ENCODE measurements at regions not wholly inside any gene's neighbourhood (a gene's known extent, or its start where the extent isn't known, plus 50 kb on each side); places are given as distances from the start of the nearest gene placed in this dataset.
A peak's percentile ranks its signal among the peaks of the same experiment; 100 is the strongest.
"Not testable (repeated sequence)": the region's sequence is repeated elsewhere in the genome, so short reads cannot be mapped to it uniquely, and the experiment has no call there.

- Mint-ChIP-seq H3K9me3 (no peaks in the 10 kb centered on the region), H3K27ac (no peak overlapping the region), H3K4me1 (ENCODE audit: low read depth in 2 of 2) (no peaks in the 10 kb centered on the region), H3K27me3 (peaks cover 2 to 6% of the 10 kb centered on the region in 2 donors), H3K36me3 (no peaks in the 10 kb centered on the region), H3K4me3 (no peak overlapping the region)
- ATAC-seq (no peak), DNase-seq (ENCODE audit: low spot score) (no peak)
Observed at GRCh38 chr6:150689900-150690590, 90.4 kb downstream of the PLEKHG1 start.

DNA sequence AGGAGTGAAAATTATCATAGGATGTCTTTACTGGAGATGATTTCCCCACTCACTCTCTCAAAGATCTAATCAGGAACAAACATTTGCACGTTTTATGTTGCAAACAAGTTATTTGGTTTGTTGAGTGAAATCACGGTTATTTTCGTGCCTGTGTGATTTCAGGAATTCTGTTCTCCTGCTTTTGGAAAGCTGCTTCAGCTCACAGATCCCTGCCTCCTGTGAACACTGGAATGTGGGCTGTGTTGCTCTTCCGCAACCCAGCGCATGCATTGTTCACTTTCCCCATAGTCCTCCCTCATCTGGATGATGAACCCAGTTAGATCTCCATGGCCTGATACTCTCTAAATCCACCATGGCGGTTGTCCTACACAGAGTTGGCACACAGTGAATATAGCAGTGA is 91.0 kb downstream of the PLEKHG1 start:
- H3K9me3 Mint-ChIP-seq, result no peaks in the 10 kb centered on the region
- no peak for DNase-seq (ENCODE audit: low spot score)
- no peak overlapping the region for H3K27ac Mint-ChIP-seq
- H3K4me3 Mint-ChIP-seq, result no peak overlapping the region
- peaks cover 2 to 9% of the 10 kb centered on the region in 2 donors for H3K27me3 Mint-ChIP-seq
- ATAC-seq, result no peak
- H3K36me3 Mint-ChIP-seq, result no peaks in the 10 kb centered on the region
- H3K4me1 Mint-ChIP-seq (ENCODE audit: low read depth in 2 of 2), result no peaks in the 10 kb centered on the region

DNA sequence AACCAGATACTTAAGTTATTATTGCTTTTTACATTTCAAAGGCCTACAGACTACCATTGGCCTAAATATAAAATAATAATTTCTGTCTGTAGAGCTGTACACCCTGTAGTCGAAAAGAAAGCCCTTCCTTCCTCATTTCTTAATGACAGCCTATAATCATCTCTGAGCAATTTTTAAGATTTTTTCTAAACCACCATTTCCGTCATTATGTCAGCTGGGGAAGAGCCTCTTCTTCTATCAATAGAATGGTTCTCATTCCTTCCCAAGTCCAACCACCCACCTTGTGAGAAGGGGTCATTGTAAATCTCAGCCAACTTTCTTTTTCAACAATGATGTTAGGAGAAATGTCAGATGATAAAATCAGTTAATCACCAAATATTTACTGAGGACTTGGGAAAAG is 91.8 kb downstream of the PLEKHG1 start:
- no peaks in the 10 kb centered on the region for H3K36me3 Mint-ChIP-seq
- no peak overlapping the region for H3K4me3 Mint-ChIP-seq
- H3K9me3 Mint-ChIP-seq, result no peaks in the 10 kb centered on the region
- H3K4me1 Mint-ChIP-seq (ENCODE audit: low read depth in 2 of 2), result no peaks in the 10 kb centered on the region
- ATAC-seq (no peak), DNase-seq (ENCODE audit: low spot score) (no peak)
- peaks cover 2 to 10% of the 10 kb centered on the region in 2 donors for H3K27me3 Mint-ChIP-seq
- no peak overlapping the region for H3K27ac Mint-ChIP-seq

DNA sequence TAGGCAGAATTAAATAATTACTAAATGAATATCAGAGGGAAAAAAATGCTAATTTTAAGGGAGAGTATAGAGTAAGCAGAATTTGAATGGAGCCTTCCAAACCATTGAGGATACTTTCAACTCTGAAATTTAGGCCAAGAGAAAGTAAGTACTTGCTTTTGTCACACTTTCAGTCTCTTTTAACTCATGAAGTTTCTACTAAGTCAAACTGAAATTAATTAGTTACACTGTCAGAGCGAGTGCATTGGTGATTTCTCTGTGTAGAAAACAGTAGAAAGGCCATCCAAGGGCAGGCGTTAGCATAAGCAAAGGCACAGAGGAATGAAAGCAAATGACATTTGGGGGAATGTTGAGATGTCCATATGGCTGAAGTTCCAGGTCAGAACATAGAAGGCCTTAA is 92.9 kb downstream of the PLEKHG1 start:
- H3K4me1 Mint-ChIP-seq (ENCODE audit: low read depth in 2 of 2), result no peaks in the 10 kb centered on the region
- H3K27me3 Mint-ChIP-seq, result peaks cover 7 to 10% of the 10 kb centered on the region in 2 donors
- H3K36me3 Mint-ChIP-seq, result no peaks in the 10 kb centered on the region
- no peak overlapping the region for H3K27ac Mint-ChIP-seq
- H3K9me3 Mint-ChIP-seq, result no peaks in the 10 kb centered on the region
- H3K4me3 Mint-ChIP-seq, result no peak overlapping the region
- no peak for DNase-seq (ENCODE audit: low spot score)
- ATAC-seq, result no peak

DNA sequence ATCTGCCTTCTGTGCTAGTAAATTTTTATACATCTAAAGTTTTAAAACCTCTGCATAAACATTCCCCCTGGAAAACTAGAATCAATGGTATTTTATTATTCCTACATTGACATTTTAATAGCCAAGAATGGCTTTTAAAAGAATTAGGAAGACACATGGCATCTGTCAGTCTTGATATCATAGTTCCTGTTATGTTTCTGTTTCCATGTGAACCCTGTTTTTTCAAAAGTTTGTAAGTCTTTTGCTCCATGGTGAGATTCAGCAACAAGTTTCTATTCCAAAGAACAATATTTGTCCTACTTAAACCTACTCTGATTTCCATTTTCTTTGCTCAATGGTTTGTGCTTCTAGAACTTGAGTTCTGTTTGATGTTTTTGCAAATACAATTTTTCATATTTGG is 95.2 kb downstream of the PLEKHG1 start:
- ATAC-seq (no peak), DNase-seq (ENCODE audit: low spot score) (no peak)
- Mint-ChIP-seq H3K27me3 (peaks cover 7 to 10% of the 10 kb centered on the region in 2 donors), H3K36me3 (no peaks in the 10 kb centered on the region), H3K9me3 (no peaks in the 10 kb centered on the region), H3K27ac (no peak overlapping the region), H3K4me1 (ENCODE audit: low read depth in 2 of 2) (no peaks in the 10 kb centered on the region), H3K4me3 (no peak overlapping the region)

- H3K27ac Mint-ChIP-seq, result no peak overlapping the region
- peaks cover 7 to 10% of the 10 kb centered on the region in 2 donors for H3K27me3 Mint-ChIP-seq
- DNase-seq (ENCODE audit: low spot score) (no peak), ATAC-seq (no peak)
- no peaks in the 10 kb centered on the region for H3K9me3 Mint-ChIP-seq
- no peak overlapping the region for H3K4me3 Mint-ChIP-seq
- no peaks in the 10 kb centered on the region for H3K36me3 Mint-ChIP-seq
- H3K4me1 Mint-ChIP-seq (ENCODE audit: low read depth in 2 of 2), result no peaks in the 10 kb centered on the region
Observed at GRCh38 chr6:150695652-150696051, 96.0 kb downstream of the PLEKHG1 start.

- no peaks in the 10 kb centered on the region for H3K36me3 Mint-ChIP-seq
- no peak overlapping the region for H3K4me3 Mint-ChIP-seq
- DNase-seq (ENCODE audit: low spot score), result no peak
- no peaks in the 10 kb centered on the region for H3K4me1 Mint-ChIP-seq (ENCODE audit: low read depth in 2 of 2)
- no peak for ATAC-seq
- no peak overlapping the region for H3K27ac Mint-ChIP-seq
- peaks cover 7 to 10% of the 10 kb centered on the region in 2 donors for H3K27me3 Mint-ChIP-seq
- H3K9me3 Mint-ChIP-seq, result no peaks in the 10 kb centered on the region
Observed at GRCh38 chr6:150696190-150696589, 96.5 kb downstream of the PLEKHG1 start.

DNA sequence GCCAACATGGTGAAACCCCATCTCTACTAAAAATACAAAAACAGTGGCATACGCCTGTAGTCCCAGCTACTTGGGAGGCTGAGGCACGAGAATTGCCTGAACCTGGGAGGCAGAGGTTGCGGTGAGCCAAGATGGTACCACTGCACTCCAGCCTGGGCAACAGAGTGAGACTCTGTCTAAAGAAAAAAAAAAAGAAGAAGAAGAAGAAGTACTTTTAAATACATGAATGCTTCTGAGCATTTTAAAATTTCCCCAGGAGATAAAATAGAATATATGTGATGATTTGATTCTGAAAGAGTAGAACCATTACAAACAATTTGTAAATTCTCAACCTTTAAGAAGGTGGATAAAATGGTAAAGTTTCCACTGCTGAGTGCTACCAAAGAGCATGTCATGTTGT is 97.2 kb downstream of the PLEKHG1 start:
- H3K36me3 Mint-ChIP-seq; H3K9me3 Mint-ChIP-seq; H3K27ac Mint-ChIP-seq; H3K4me1 Mint-ChIP-seq (ENCODE audit: low read depth in 2 of 2); H3K4me3 Mint-ChIP-seq; DNase-seq (ENCODE audit: low spot score); ATAC-seq: not testable (repeated sequence)
- H3K27me3 Mint-ChIP-seq, result peaks cover 7 to 10% of the 10 kb centered on the region in 2 donors

DNA sequence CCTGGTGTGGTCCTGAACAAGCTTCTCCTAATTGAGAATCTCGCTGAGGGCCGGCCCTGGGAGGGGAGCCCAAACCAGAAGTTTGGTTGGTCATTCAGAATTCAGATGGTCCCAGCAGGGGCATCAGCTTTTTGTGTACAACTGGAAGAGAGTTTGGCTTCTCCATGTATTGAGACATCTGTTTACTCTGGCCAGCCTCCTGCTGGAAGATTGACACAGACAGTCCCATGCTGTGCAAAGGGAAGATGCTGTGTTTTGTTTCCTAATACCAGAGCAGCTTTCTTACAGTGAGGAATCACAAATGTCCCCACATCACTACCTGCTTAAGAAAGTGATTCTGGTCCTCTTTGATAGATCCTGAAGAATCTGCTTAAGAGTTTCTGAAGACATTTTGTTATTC is 97.8 kb downstream of the PLEKHG1 start:
- H3K27me3 Mint-ChIP-seq, result peaks cover 7 to 10% of the 10 kb centered on the region in 2 donors
- DNase-seq (ENCODE audit: low spot score) (no peak), ATAC-seq (peak in 1 of 2 donors; percentile 24)
- no peak overlapping the region for H3K27ac Mint-ChIP-seq
- H3K4me1 Mint-ChIP-seq (ENCODE audit: low read depth in 2 of 2), result no peaks in the 10 kb centered on the region
- H3K9me3 Mint-ChIP-seq, result no peaks in the 10 kb centered on the region
- no peaks in the 10 kb centered on the region for H3K36me3 Mint-ChIP-seq
- H3K4me3 Mint-ChIP-seq, result no peak overlapping the region

DNA sequence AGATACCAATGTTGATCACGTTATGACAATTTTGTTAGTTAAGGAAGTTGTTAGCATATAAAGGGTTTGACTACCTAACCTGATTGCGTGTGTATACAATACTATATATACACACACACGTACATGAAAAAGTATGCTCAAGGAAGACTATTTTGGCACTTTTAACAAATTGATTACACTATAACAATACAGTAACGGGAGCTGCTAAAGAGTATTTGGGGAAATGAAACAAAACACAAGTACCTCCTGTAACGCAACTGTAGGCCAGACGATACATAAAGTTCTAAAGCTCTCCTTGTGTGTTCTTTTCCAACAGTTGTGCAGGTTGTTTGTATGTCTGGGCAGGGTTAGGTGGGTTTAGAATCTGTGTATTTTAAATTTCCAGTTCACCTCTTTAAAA is 98.7 kb downstream of the PLEKHG1 start:
- peaks cover 0 to 3% of the 10 kb centered on the region in 2 donors for H3K4me1 Mint-ChIP-seq (ENCODE audit: low read depth in 2 of 2)
- no peaks in the 10 kb centered on the region for H3K36me3 Mint-ChIP-seq
- DNase-seq (ENCODE audit: low spot score), result no peak
- ATAC-seq, result no peak
- no peak overlapping the region for H3K27ac Mint-ChIP-seq
- H3K4me3 Mint-ChIP-seq, result no peak overlapping the region
- H3K9me3 Mint-ChIP-seq, result no peaks in the 10 kb centered on the region
- H3K27me3 Mint-ChIP-seq, result peaks cover 10% of the 10 kb centered on the region in 2 donors

- H3K27ac Mint-ChIP-seq, result no peak overlapping the region
- no peak overlapping the region for H3K4me3 Mint-ChIP-seq
- peaks cover 0 to 8% of the 10 kb centered on the region in 2 donors for H3K27me3 Mint-ChIP-seq
- no peak for ATAC-seq
- H3K36me3 Mint-ChIP-seq, result no peaks in the 10 kb centered on the region
- no peaks in the 10 kb centered on the region for H3K9me3 Mint-ChIP-seq
- no peak for DNase-seq (ENCODE audit: low spot score)
- peaks cover 0 to 3% of the 10 kb centered on the region in 2 donors for H3K4me1 Mint-ChIP-seq (ENCODE audit: low read depth in 2 of 2)
Observed at GRCh38 chr6:150702675-150703074, 103.0 kb downstream of the PLEKHG1 start.

- Mint-ChIP-seq H3K4me3 (no peak overlapping the region), H3K36me3 (no peaks in the 10 kb centered on the region), H3K27me3 (peaks cover 0 to 15% of the 10 kb centered on the region in 2 donors), H3K9me3 (no peaks in the 10 kb centered on the region), H3K27ac (no peak overlapping the region), H3K4me1 (ENCODE audit: low read depth in 2 of 2) (peaks cover 0 to 3% of the 10 kb centered on the region in 2 donors)
- DNase-seq (ENCODE audit: low spot score), result no peak
- peak in 1 of 2 donors; percentile 5 for ATAC-seq
Observed at GRCh38 chr6:150704447-150705192, 104.9 kb downstream of the PLEKHG1 start.

DNA sequence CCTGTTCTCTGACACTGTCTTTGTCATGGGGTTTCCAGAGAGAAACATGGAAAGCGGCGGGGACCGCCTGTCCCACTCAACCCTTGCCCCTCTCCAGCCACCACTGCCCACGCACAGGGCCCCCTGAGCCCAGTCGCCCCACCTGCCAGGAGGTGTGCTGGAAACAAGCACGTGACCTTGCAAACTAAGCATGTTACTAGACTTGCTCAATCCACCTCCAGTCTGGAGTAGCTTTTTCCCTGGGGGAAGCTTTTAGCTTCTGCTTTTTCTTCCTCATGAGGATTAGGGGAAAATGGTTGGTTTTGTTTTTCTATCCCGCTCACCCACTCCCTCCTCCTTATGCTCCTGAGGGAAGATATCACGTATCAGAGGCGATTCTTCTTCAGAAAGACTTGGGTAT is 105.7 kb downstream of the PLEKHG1 start:
- DNase-seq (ENCODE audit: low spot score) (no peak), ATAC-seq (no peak)
- Mint-ChIP-seq H3K36me3 (no peaks in the 10 kb centered on the region), H3K9me3 (no peaks in the 10 kb centered on the region), H3K4me3 (no peak overlapping the region), H3K27me3 (peaks cover 0 to 15% of the 10 kb centered on the region in 2 donors), H3K27ac (no peak overlapping the region), H3K4me1 (ENCODE audit: low read depth in 2 of 2) (peaks cover 0 to 3% of the 10 kb centered on the region in 2 donors)

- H3K9me3 Mint-ChIP-seq, result no peaks in the 10 kb centered on the region
- ATAC-seq (no peak), DNase-seq (ENCODE audit: low spot score) (no peak)
- H3K4me3 Mint-ChIP-seq, result no peak overlapping the region
- H3K36me3 Mint-ChIP-seq, result no peaks in the 10 kb centered on the region
- H3K27ac Mint-ChIP-seq, result no peak overlapping the region
- no peaks in the 10 kb centered on the region for H3K4me1 Mint-ChIP-seq (ENCODE audit: low read depth in 2 of 2)
- peaks cover 0 to 14% of the 10 kb centered on the region in 2 donors for H3K27me3 Mint-ChIP-seq
Observed at GRCh38 chr6:150710236-150710635, 110.6 kb downstream of the PLEKHG1 start.
